C4-2B (cell line): ENCODE measurements at regions not wholly inside any gene's neighbourhood (a gene's known extent, or its start where the extent isn't known, plus 50 kb on each side); places are given as distances from the start of the nearest gene placed in this dataset.

Experiments
- CTCF ChIP-seq: fragments of 450-650 bp; conservative IDR thresholded peaks from 2 replicates; pipeline ENCODE4 v1.5.1; 2017; ENCODE audit warnings: mild to moderate bottlenecking
- ZFX ChIP-seq: fragments of 450-650 bp; IDR thresholded peaks from 2 replicates; pipeline ENCODE4 v1.6.1; 2017

- TF ChIP-seq CTCF (no peak), ZFX (no peak)
These were observed 561.2 kb upstream of the ALCAM start for GRCh38 chr3:104805508-104805907.
